Astrocyte (in vitro differentiated cells and primary cell): ENCODE measurements at regions not wholly inside any gene's neighbourhood (a gene's known extent, or its start where the extent isn't known, plus 50 kb on each side); places are given as distances from the start of the nearest gene placed in this dataset.

Experiments
- DNase-seq: peaks from one replicate; pipeline ENCODE4 v3.0.0-alpha.2; 2010; ENCODE audit warnings: low read depth
- FAIRE-seq: peaks from 2 replicates; lab custom pipeline; 2011; peaks lifted over from hg19 to GRCh38; lab: Jason Lieb, UNC
- H2AFZ ChIP-seq: 2 replicates; pipeline ENCODE4 v1.6.0; 2012; ENCODE audit warnings: low read depth, low read length, inconsistent platforms
- H3K27ac ChIP-seq: 2 replicates; pipeline ENCODE4 v1.5.1; 2011; ENCODE audit warnings: low read depth, low read length, inconsistent platforms
- H3K27me3 ChIP-seq: 2 replicates; pipeline ENCODE4 v1.6.0; 2011; ENCODE audit warnings: low read length, inconsistent platforms; ENCODE audit not compliant: insufficient read depth
- H3K36me3 ChIP-seq: 2 replicates; pipeline ENCODE4 v1.5.1; 2011; ENCODE audit warnings: low read length, inconsistent platforms; ENCODE audit not compliant: insufficient read depth
- H3K4me1 ChIP-seq: 2 replicates; pipeline ENCODE4 v1.5.1; 2011; ENCODE audit warnings: low read length, inconsistent platforms; ENCODE audit not compliant: insufficient read depth
- H3K4me2 ChIP-seq: 2 replicates; pipeline ENCODE4 v1.6.0; 2012; ENCODE audit warnings: low read length, inconsistent platforms
- H3K4me3 ChIP-seq: 2 replicates; pipeline ENCODE4 v1.5.1; 2011; ENCODE audit warnings: low read depth, mild to moderate bottlenecking, low read length, inconsistent platforms; ENCODE audit not compliant: insufficient read depth
- H3K79me2 ChIP-seq: 2 replicates; pipeline ENCODE4 v1.6.0; 2012; ENCODE audit warnings: mild to moderate bottlenecking, low read length, inconsistent platforms; ENCODE audit not compliant: insufficient read depth
- H3K9ac ChIP-seq: 2 replicates; pipeline ENCODE4 v1.6.0; 2012; ENCODE audit warnings: mild to moderate bottlenecking, low read length, inconsistent platforms
- H3K9me3 ChIP-seq: 2 replicates; pipeline ENCODE4 v1.5.1; 2012; ENCODE audit warnings: low read depth, mild to moderate bottlenecking, low read length, inconsistent platforms; ENCODE audit not compliant: insufficient read depth
- H4K20me1 ChIP-seq: 2 replicates; pipeline ENCODE4 v1.6.0; 2012; ENCODE audit warnings: low read length, inconsistent platforms; ENCODE audit not compliant: insufficient read depth
- H3K27ac Mint-ChIP-seq: one replicate; pipeline ENCODE4 v1.8.0; 2021; ENCODE audit warnings: mild to moderate bottlenecking, mixed read lengths; ENCODE audit not compliant: unreplicated experiment
- H3K27me3 Mint-ChIP-seq: one replicate; pipeline ENCODE4 v1.8.0; 2021; ENCODE audit warnings: low read depth, mixed read lengths; ENCODE audit not compliant: unreplicated experiment
- H3K36me3 Mint-ChIP-seq: one replicate; pipeline ENCODE4 v1.8.0; 2021; ENCODE audit warnings: low read depth, mixed read lengths; ENCODE audit not compliant: unreplicated experiment
- H3K4me1 Mint-ChIP-seq: one replicate; pipeline ENCODE4 v1.8.0; 2021; ENCODE audit warnings: low read depth, mixed read lengths; ENCODE audit not compliant: unreplicated experiment
- H3K4me3 Mint-ChIP-seq: one replicate; pipeline ENCODE4 v1.8.0; 2021; ENCODE audit warnings: mild to moderate bottlenecking, moderate library complexity, mixed read lengths; ENCODE audit not compliant: unreplicated experiment
- H3K9me3 Mint-ChIP-seq: one replicate; pipeline ENCODE4 v1.8.0; 2021; ENCODE audit warnings: mild to moderate bottlenecking, mixed read lengths; ENCODE audit not compliant: unreplicated experiment
- EZH2 ChIP-seq: IDR thresholded peaks from 2 replicates; pipeline ENCODE4 v1.6.1; 2012; ENCODE audit warnings: mild to moderate bottlenecking, low read length, inconsistent platforms; ENCODE audit not compliant: insufficient read depth
- TF ChIP-seq, protein P1 (sequence below): IDR thresholded peaks from 2 replicates; pipeline ENCODE4 v1.5.1; 2011; ENCODE audit warnings: low read depth, mild to moderate bottlenecking, inconsistent platforms, low read length, moderate library complexity; ENCODE audit not compliant: insufficient read depth

- H3K4me1 Mint-ChIP-seq, result no peaks in the 10 kb centered on the region
- Histone ChIP-seq H2AFZ (no peak overlapping the region), H4K20me1 (no peaks in the 10 kb centered on the region), H3K4me1 (no peaks in the 10 kb centered on the region), H3K27me3 (no peaks in the 10 kb centered on the region), H3K9ac (no peak overlapping the region), H3K9me3 (no peaks in the 10 kb centered on the region), H3K4me3 (no peak overlapping the region), H3K79me2 (no peaks in the 10 kb centered on the region), H3K4me2 (no peak overlapping the region), H3K27ac (no peak overlapping the region), H3K36me3 (no peaks in the 10 kb centered on the region)
- peaks cover 15% of the 10 kb centered on the region for H3K27me3 Mint-ChIP-seq
- no peaks in the 10 kb centered on the region for H3K9me3 Mint-ChIP-seq
- no peaks in the 10 kb centered on the region for H3K36me3 Mint-ChIP-seq
- H3K27ac Mint-ChIP-seq, result no peak overlapping the region
- FAIRE-seq (no peak), DNase-seq (no peak)
- TF ChIP-seq EZH2, result no peak
- TF ChIP-seq, protein P1, sequence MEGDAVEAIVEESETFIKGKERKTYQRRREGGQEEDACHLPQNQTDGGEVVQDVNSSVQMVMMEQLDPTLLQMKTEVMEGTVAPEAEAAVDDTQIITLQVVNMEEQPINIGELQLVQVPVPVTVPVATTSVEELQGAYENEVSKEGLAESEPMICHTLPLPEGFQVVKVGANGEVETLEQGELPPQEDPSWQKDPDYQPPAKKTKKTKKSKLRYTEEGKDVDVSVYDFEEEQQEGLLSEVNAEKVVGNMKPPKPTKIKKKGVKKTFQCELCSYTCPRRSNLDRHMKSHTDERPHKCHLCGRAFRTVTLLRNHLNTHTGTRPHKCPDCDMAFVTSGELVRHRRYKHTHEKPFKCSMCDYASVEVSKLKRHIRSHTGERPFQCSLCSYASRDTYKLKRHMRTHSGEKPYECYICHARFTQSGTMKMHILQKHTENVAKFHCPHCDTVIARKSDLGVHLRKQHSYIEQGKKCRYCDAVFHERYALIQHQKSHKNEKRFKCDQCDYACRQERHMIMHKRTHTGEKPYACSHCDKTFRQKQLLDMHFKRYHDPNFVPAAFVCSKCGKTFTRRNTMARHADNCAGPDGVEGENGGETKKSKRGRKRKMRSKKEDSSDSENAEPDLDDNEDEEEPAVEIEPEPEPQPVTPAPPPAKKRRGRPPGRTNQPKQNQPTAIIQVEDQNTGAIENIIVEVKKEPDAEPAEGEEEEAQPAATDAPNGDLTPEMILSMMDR, result no peak
- no peak overlapping the region for H3K4me3 Mint-ChIP-seq
These were observed 330.3 kb downstream of the TSHZ3 start for GRCh38 chr19:31018936-31019335.

DNA sequence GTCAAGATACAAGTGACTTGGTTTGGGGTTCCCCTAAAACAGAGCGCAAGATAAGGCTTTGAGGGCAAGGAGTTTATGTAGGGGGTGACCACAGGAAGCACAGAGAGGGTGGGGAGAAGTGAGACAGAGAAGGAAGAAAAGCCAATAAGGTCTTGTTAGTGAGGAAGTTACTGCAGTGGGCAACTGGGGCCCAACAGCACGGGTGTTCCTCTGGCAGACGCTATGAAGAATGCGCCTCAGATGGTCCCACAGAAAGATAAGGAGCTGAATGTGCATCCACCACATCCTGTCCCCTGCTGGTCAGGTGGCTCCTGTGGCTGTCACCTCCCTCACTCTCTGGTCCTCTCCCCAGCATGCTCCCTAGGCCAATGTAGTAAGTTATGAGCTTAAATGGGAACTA lies 333.5 kb downstream of the TSHZ3 start:
- H3K27ac ChIP-seq, result no peak overlapping the region
- H3K36me3 Mint-ChIP-seq, result no peaks in the 10 kb centered on the region
- H3K27me3 ChIP-seq, result no peaks in the 10 kb centered on the region
- peaks cover 18% of the 10 kb centered on the region for H3K27me3 Mint-ChIP-seq
- no peaks in the 10 kb centered on the region for H3K79me2 ChIP-seq
- H3K9me3 ChIP-seq, result no peaks in the 10 kb centered on the region
- no peak overlapping the region for H2AFZ ChIP-seq
- H4K20me1 ChIP-seq, result no peaks in the 10 kb centered on the region
- no peaks in the 10 kb centered on the region for H3K4me1 Mint-ChIP-seq
- H3K9me3 Mint-ChIP-seq, result no peaks in the 10 kb centered on the region
- H3K36me3 ChIP-seq, result no peaks in the 10 kb centered on the region
- H3K4me2 ChIP-seq, result no peak overlapping the region
- no peak overlapping the region for H3K4me3 Mint-ChIP-seq
- no peaks in the 10 kb centered on the region for H3K4me1 ChIP-seq
- FAIRE-seq (no peak), DNase-seq (no peak)
- TF ChIP-seq, protein P1, result no peak
- TF ChIP-seq EZH2, result no peak
- no peak overlapping the region for H3K27ac Mint-ChIP-seq
- H3K9ac ChIP-seq, result no peak overlapping the region
- H3K4me3 ChIP-seq, result no peak overlapping the region

DNA sequence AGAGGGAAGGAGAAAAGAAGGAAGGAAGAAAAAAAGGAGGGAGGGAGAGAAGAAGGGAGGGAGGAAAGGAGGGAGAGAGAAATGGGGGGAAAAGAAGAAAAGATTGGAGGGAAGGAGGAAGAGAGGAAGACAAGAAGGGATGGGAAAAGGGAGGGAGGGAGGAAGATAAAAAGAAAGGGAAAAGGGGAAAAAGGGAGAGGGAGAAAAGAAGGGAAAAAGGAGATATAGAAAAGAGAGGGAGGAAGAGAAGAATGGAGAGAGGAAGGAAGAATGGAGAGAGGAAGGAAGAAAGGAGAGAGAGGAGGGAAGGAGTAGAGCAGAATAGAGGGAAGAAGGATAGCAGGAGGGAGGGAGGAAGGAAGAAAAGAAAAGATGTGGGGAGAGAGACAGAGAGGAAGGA lies 334.6 kb downstream of the TSHZ3 start:
- Mint-ChIP-seq H3K4me1 (no peaks in the 10 kb centered on the region), H3K9me3 (no peaks in the 10 kb centered on the region), H3K27me3 (peaks cover 14% of the 10 kb centered on the region), H3K27ac (no peak overlapping the region), H3K4me3 (no peak overlapping the region), H3K36me3 (no peaks in the 10 kb centered on the region)
- H3K4me1 ChIP-seq, result no peaks in the 10 kb centered on the region
- DNase-seq (no peak), FAIRE-seq (no peak)
- no peak overlapping the region for H3K27ac ChIP-seq
- no peak overlapping the region for H3K4me2 ChIP-seq
- H3K27me3 ChIP-seq, result no peaks in the 10 kb centered on the region
- TF ChIP-seq EZH2, result no peak
- TF ChIP-seq, protein P1, result no peak
- H4K20me1 ChIP-seq, result no peaks in the 10 kb centered on the region
- no peak overlapping the region for H3K9ac ChIP-seq
- H3K79me2 ChIP-seq, result no peaks in the 10 kb centered on the region
- H3K9me3 ChIP-seq, result no peaks in the 10 kb centered on the region
- H2AFZ ChIP-seq, result no peak overlapping the region
- no peak overlapping the region for H3K4me3 ChIP-seq
- no peaks in the 10 kb centered on the region for H3K36me3 ChIP-seq
